NCI-H1436 (cell line): ENCODE measurements at regions not wholly inside any gene's neighbourhood (a gene's known extent, or its start where the extent isn't known, plus 50 kb on each side); places are given as distances from the start of the nearest gene placed in this dataset.
"Not testable (repeated sequence)": the region's sequence is repeated elsewhere in the genome, so short reads cannot be mapped to it uniquely, and the experiment has no call there.

ENCODE experiments used
- DNase-seq: peaks from one replicate; lab custom pipeline; 2025; lab: John Stamatoyannopoulos, UW

DNA sequence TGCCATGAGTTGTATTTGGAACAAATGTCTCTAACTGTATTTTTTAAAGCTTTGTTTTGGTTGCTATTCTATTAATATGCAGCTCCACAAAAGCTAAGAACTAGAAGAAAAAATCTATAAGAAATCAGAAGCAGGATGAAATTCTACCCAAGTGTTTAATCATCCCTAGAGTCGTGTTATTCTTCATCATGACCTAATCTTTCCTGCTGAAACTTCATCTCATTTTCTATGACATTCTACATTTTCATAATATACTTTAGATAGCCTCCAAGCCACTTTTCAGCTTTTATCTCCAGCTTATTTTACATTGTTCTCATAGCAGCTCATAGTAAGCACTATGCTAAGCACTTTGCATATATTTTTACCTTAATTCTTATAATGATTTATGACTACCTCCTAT, 302.8 kb downstream of the FOXO1 start:
- no peak for DNase-seq

DNA sequence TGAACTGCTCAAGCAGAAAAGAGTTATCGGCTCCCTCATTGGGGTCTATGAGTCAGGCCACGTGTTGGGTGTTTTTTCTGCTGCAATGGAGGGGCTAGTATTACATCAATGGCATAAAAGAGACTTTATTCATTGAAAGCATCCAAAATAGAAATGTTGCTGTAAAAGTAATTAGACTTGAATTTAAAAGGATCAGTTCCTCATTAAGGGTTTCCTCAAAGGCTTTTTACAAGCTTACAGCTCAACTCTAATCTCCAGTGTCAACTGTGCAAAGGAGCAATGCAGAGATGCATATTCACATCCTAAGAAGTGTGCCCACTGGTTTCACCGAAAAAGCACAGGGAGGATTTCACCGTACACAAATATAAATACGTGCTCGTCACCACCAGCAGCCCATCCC, 300.3 kb downstream of the FOXO1 start:
- no peak for DNase-seq

GRCh38 chr13:40368127-40368891, 298.1 kb downstream of the FOXO1 start:
- DNase-seq: no peak

DNA sequence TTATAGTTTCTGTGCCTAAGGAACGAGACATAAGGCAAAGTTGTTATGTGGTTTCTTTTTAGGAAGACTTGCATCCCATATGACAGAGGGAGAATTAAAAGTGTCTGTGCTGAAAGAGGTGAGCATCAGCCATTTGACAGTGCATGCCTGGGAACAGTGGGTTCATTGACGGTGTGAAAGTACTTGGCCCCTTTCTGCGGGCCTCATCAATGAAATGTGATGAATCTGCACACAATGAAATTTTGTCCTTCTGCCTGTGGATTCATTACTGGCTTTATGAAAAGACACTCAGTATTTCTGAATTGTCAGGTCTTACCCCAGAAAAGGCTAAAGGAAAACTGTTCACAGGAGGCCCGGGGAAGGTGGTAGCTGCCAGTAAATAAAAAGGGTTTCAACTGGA, 295.8 kb downstream of the FOXO1 start:
- DNase-seq: no peak

- no peak for DNase-seq
Observed at GRCh38 chr13:40371531-40372125, 294.8 kb downstream of the FOXO1 start.

DNA sequence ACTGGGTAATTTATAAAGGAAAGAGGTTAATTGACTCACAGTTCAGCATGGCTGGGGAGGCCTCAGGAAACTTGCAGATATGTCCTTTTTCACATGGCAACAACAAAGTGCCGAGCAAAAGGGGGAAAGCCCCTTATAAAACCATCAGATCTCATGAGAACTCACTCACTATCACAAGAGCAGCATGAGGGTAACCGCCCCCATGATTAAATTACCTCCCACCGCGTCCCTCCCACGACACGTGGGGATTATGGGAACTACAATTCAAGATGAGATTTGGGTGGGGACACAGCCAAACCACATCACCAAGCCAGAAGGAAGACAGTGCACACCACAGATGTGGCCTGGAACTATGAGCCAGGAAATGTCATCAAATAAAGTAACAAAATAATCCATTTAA, 292.8 kb downstream of the FOXO1 start:
- DNase-seq: not testable (repeated sequence)

- DNase-seq: no peak
Observed at GRCh38 chr13:40375489-40376171, 290.8 kb downstream of the FOXO1 start.

- DNase-seq: no peak
Observed at GRCh38 chr13:40376296-40376849, 290.1 kb downstream of the FOXO1 start.

- no peak for DNase-seq
Observed at GRCh38 chr13:40376867-40377535, 289.4 kb downstream of the FOXO1 start.

GRCh38 chr13:40377783-40378182, 288.7 kb downstream of the FOXO1 start:
- DNase-seq: no peak

DNA sequence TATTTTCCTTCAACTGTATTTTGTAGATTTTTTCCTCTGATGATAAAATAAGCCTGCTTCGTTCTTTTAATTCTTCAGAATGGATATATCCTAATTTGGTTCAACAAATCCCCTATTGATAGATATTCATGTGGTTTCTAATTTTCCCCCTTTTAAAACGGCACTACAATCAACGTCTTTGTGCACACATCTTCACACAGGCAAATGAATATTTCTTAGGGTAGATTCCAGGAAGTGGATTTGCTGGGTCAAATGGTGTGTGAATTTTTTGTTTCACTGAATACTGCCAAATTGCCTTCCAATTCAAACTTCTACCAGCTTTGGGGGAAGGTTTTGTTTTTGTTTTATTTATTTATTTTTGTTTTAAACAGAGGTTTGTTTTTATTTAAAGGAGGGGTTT, 287.2 kb downstream of the FOXO1 start:
- DNase-seq: no peak

- no peak for DNase-seq
Observed at GRCh38 chr13:40379794-40380578, 286.5 kb downstream of the FOXO1 start.

- no peak for DNase-seq
Observed at GRCh38 chr13:40381935-40382764, 284.3 kb downstream of the FOXO1 start.

GRCh38 chr13:40383132-40383531, 283.3 kb downstream of the FOXO1 start:
- no peak for DNase-seq

GRCh38 chr13:40383885-40384284, 282.6 kb downstream of the FOXO1 start:
- DNase-seq: no peak

DNA sequence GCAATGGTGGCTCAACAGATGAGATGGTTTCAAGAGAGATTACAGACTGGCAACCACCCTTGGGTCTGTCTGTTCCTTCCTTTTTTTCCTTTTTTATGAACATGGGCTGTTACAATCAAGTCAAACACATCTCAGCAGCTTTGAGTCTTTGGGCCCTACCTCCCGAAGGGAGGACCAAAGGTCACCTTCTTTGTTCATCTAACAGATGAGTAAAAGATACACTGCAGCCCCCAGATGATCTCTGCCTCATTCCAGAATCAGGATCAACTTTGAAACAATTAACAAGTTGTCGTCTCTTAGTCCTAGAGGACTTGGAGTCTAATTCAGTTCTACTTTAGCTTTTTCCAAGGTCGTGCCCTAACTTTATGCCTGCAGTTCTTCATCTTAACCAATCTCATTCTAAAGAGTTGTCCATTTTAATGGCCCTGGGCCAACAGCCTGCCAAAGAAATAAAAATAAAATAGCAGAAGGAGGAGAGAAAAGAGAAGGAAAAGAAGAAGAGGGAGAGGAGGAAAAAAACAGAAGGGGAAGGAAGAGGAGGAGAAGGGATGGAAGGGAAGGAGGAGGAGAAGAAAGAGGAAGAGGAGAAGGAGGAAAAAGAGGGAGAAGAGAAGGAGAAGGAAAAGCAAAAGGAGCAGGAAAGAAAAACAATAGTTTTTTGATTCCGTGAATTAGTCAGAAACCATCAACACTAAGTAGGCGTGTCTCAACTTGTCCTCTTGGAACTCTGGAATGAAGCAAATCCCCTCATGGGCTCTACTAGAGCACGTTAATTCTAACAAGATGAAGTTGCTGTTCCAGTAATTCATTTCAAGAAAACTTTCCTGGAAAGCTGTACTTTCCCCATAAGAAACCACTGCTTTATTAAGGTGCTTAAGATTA, 281.2 kb downstream of the FOXO1 start:
- DNase-seq: no peak

- DNase-seq: no peak
Observed at GRCh38 chr13:40385858-40386180, 280.6 kb downstream of the FOXO1 start.

DNA sequence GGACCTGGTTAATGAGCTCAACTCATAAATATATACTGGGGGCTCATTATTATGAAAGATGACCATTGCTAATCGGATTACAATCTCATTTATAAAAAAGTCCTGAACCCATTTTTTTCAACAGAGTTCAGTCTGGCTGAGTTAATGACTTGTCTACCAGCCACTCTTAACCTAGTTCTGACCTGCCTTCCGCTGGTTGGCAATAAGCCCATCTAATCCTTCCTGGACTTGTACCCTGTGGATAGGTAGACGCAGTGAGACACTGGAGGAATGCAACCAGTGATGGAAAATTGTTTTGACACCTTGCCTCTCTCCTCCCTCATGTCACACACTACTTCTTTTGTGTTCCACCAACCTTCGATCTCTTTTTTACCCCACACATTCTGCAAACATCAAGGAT, 279.9 kb downstream of the FOXO1 start:
- DNase-seq: no peak

- no peak for DNase-seq
Observed at GRCh38 chr13:40387775-40388174, 278.7 kb downstream of the FOXO1 start.

GRCh38 chr13:40388617-40389016, 277.8 kb downstream of the FOXO1 start:
- no peak for DNase-seq
